SU-DHL-6 (cell line): ENCODE measurements at regions not wholly inside any gene's neighbourhood (a gene's known extent, or its start where the extent isn't known, plus 50 kb on each side); places are given as distances from the start of the nearest gene placed in this dataset.

Source experiments
- H2AFZ ChIP-seq: fragments of 200-600 bp; sonication (generic); 2 replicates; pipeline ENCODE4 v1.6.1; 2014; ENCODE audit warnings: low read depth, mild to moderate bottlenecking, moderate library complexity, mixed read lengths, antibody characterized with exemption, low read length; ENCODE audit not compliant: severe bottlenecking
- H3F3A ChIP-seq: fragments of 200-600 bp; shearing (Covaris generic); 2 replicates; pipeline ENCODE4 v1.6.0; 2016; ENCODE audit warnings: antibody characterized with exemption, mild to moderate bottlenecking; ENCODE audit not compliant: insufficient read depth
- H3K27ac ChIP-seq: fragments of 200-600 bp; sonication (generic); 2 replicates; pipeline ENCODE4 v1.5.1; 2016; ENCODE audit warnings: low read depth, mild to moderate bottlenecking, low read length, moderate library complexity, mixed read lengths
- H3K27me3 ChIP-seq: fragments of 200-600 bp; sonication (generic), shearing (Covaris generic); 2 replicates; pipeline ENCODE4 v1.6.0; 2014; ENCODE audit warnings: mild to moderate bottlenecking, low read length
- H3K36me3 ChIP-seq: fragments of 200-600 bp; sonication (generic); 2 replicates; pipeline ENCODE4 v1.6.1; 2014; ENCODE audit warnings: mild to moderate bottlenecking, low read length, mixed read lengths
- H3K4me2 ChIP-seq: fragments of 300-600, 200-600 bp; shearing (Covaris generic), sonication (generic); 2 replicates; pipeline ENCODE4 v1.6.0; 2014; ENCODE audit warnings: low read length, low read depth, mild to moderate bottlenecking; ENCODE audit not compliant: poor library complexity, severe bottlenecking
- H3K4me3 ChIP-seq: fragments of 200-600 bp; sonication (generic); 2 replicates; pipeline ENCODE4 v1.5.1; 2014; ENCODE audit warnings: antibody characterized with exemption, low read length, mild to moderate bottlenecking, mixed read lengths; ENCODE audit not compliant: insufficient read depth, poor library complexity, severe bottlenecking
- H3K79me2 ChIP-seq: fragments of 200-600 bp; sonication (generic); 2 replicates; pipeline ENCODE4 v1.6.1; 2014; ENCODE audit warnings: mild to moderate bottlenecking, low read length, moderate library complexity; ENCODE audit not compliant: insufficient read depth
- H3K9ac ChIP-seq: fragments of 200-600 bp; sonication (generic); 2 replicates; pipeline ENCODE4 v1.7.0; 2014; ENCODE audit warnings: mild to moderate bottlenecking, low read length
- H3K9me2 ChIP-seq: fragments of 200-600 bp; sonication (generic); replicated peaks from 2 replicates; pipeline ENCODE4 v1.6.1; 2014; ENCODE audit warnings: low read length; ENCODE audit not compliant: insufficient read depth
- H3K9me3 ChIP-seq: fragments of 200-600 bp; sonication (generic); 2 replicates; pipeline ENCODE4 v1.6.1; 2014; ENCODE audit warnings: low read length, mixed read lengths; ENCODE audit not compliant: insufficient read depth
- H4K20me1 ChIP-seq: fragments of 200-600 bp; sonication (generic); 2 replicates; pipeline ENCODE4 v1.6.1; 2014; ENCODE audit warnings: low read depth, mild to moderate bottlenecking, antibody characterized with exemption, low read length, moderate library complexity, mixed read lengths
- EZH2phosphoT487 ChIP-seq: fragments of 200-600 bp; sonication (generic), shearing (Covaris generic); conservative IDR thresholded peaks from 2 replicates; pipeline ENCODE4 v1.6.1; 2018; ENCODE audit warnings: mild to moderate bottlenecking, antibody characterized with exemption, low read length, moderate library complexity, mixed read lengths
- TF ChIP-seq, protein P1 (sequence below): fragments of 200-600 bp; sonication (generic); IDR thresholded peaks from one replicate; pipeline ENCODE4 v1.5.1; 2017; ENCODE audit warnings: antibody characterized with exemption, mild to moderate bottlenecking, low read length, moderate library complexity; ENCODE audit not compliant: insufficient read depth, poor library complexity, severe bottlenecking

DNA sequence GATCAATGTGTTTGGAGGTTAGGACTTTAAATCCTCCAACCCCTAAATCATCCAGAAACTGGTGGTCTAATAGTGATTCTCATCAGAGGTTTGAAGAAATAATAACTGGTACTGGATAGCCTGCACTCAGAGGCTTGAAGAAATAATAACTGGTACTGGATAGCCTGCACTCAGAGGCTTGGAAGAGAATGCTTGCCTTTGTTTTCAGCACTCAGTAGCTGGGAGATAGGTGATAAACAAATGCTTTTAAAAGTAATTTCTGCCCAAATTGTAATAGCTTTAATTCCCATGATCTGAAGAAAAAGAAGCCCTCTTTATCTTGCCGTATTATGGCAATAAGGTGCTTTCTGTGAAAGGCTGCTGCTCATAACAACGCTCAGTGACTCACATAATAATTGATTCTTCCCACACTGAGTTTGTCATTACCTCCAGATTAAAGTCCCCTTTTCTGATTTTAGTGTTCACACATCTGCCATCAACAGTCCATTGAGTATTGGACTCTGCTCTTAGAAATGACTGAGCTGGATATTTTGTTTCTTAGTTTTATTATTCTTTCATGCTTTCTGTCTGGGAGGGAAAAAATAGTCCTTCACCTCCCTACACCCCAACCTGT is 112.3 kb upstream of the PHYHIPL start:
- Histone ChIP-seq H2AFZ (no peak overlapping the region), H3K27me3 (no peaks in the 10 kb centered on the region), H3K79me2 (no peaks in the 10 kb centered on the region), H4K20me1 (no peaks in the 10 kb centered on the region), H3K4me2 (no peak overlapping the region), H3K9ac (no peak overlapping the region), H3K36me3 (no peaks in the 10 kb centered on the region), H3K4me3 (no peak overlapping the region), H3K9me2 (no peaks in the 10 kb centered on the region), H3K27ac (no peak overlapping the region), H3K9me3 (no peaks in the 10 kb centered on the region), H3F3A (no peaks in the 10 kb centered on the region)
- TF ChIP-seq EZH2phosphoT487, result no peak
- TF ChIP-seq, protein P1, sequence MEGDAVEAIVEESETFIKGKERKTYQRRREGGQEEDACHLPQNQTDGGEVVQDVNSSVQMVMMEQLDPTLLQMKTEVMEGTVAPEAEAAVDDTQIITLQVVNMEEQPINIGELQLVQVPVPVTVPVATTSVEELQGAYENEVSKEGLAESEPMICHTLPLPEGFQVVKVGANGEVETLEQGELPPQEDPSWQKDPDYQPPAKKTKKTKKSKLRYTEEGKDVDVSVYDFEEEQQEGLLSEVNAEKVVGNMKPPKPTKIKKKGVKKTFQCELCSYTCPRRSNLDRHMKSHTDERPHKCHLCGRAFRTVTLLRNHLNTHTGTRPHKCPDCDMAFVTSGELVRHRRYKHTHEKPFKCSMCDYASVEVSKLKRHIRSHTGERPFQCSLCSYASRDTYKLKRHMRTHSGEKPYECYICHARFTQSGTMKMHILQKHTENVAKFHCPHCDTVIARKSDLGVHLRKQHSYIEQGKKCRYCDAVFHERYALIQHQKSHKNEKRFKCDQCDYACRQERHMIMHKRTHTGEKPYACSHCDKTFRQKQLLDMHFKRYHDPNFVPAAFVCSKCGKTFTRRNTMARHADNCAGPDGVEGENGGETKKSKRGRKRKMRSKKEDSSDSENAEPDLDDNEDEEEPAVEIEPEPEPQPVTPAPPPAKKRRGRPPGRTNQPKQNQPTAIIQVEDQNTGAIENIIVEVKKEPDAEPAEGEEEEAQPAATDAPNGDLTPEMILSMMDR, result no peak

DNA sequence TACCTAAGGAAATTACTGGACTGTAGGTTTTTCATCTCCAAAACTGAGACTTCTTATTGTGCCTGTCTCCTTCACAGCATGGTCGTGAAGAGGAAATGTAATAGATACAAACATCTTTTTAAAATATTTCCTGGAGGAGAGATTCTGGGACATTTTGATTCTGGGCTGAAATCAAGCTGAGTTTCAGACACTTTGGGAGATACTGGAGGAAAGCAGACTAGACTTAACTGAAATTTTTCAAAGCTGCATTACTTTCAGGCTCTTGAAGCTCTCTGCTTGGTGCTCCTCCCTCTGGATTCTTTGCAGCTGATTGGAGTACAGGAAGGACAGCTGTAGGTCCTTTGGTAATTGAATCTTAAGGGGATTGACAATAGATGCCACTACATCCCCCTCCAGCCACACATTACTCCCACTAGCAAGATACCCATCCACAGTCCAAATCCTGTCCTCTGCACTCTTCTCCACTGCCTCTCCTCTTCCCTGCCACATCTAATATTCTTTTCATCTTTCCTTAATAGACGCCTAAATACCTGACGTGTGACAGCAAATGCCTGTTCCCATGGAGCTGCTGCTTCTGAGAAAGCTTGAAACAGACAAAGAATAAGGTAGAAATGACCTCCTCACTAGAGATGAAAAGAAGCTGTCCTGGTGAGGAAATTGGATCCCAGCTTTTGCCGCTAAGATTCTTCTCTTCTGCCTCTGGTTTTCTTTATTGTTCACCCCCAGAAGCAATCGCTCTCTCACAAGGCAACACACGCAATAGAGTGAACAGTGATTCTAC is 111.5 kb upstream of the PHYHIPL start:
- no peaks in the 10 kb centered on the region for H3K79me2 ChIP-seq
- no peak overlapping the region for H3K4me3 ChIP-seq
- no peak overlapping the region for H3K27ac ChIP-seq
- no peaks in the 10 kb centered on the region for H3K36me3 ChIP-seq
- no peaks in the 10 kb centered on the region for H4K20me1 ChIP-seq
- H3K9me2 ChIP-seq, result no peaks in the 10 kb centered on the region
- no peak overlapping the region for H3K4me2 ChIP-seq
- H3K27me3 ChIP-seq, result no peaks in the 10 kb centered on the region
- H3K9ac ChIP-seq, result no peak overlapping the region
- TF ChIP-seq EZH2phosphoT487, result no peak
- no peaks in the 10 kb centered on the region for H3F3A ChIP-seq
- H3K9me3 ChIP-seq, result no peaks in the 10 kb centered on the region
- no peak overlapping the region for H2AFZ ChIP-seq

GRCh38 chr10:59068581-59069191 is 107.8 kb upstream of the PHYHIPL start:
- no peaks in the 10 kb centered on the region for H4K20me1 ChIP-seq
- H3K27me3 ChIP-seq, result no peaks in the 10 kb centered on the region
- no peak for TF ChIP-seq EZH2phosphoT487
- TF ChIP-seq, protein P1, result no peak
- H2AFZ ChIP-seq, result no peak overlapping the region
- H3K36me3 ChIP-seq, result no peaks in the 10 kb centered on the region
- no peak overlapping the region for H3K9ac ChIP-seq
- no peaks in the 10 kb centered on the region for H3K9me2 ChIP-seq
- H3K79me2 ChIP-seq, result no peaks in the 10 kb centered on the region
- no peak overlapping the region for H3K27ac ChIP-seq
- H3K9me3 ChIP-seq, result no peaks in the 10 kb centered on the region
- H3K4me2 ChIP-seq, result no peak overlapping the region
- H3F3A ChIP-seq, result no peaks in the 10 kb centered on the region
- H3K4me3 ChIP-seq, result no peak overlapping the region

- Histone ChIP-seq H3K27me3 (no peaks in the 10 kb centered on the region), H3K9me3 (no peaks in the 10 kb centered on the region), H3F3A (no peaks in the 10 kb centered on the region), H2AFZ (no peak overlapping the region), H3K27ac (no peak overlapping the region), H3K4me3 (no peak overlapping the region), H3K79me2 (no peaks in the 10 kb centered on the region), H3K9ac (no peak overlapping the region), H3K36me3 (no peaks in the 10 kb centered on the region), H4K20me1 (no peaks in the 10 kb centered on the region), H3K9me2 (no peaks in the 10 kb centered on the region), H3K4me2 (no peak overlapping the region)
- TF ChIP-seq, protein P1, result no peak
- TF ChIP-seq EZH2phosphoT487, result no peak
Observed at GRCh38 chr10:59072038-59072437, 104.4 kb upstream of the PHYHIPL start.
